ENCODE measurements at regions not wholly inside any gene's neighbourhood (a gene's known extent, or its start where the extent isn't known, plus 50 kb on each side); places are given as distances from the start of the nearest gene placed in this dataset.

- no peaks in the 10 kb centered on the region for H3K27me3 ChIP-seq (ENCODE audit: insufficient read depth, low read length, poor library complexity)
- WGBS (ENCODE audit: extremely low coverage, insufficient coverage, low lambda C conversion rate), result no CpG with 5 or more reads among the region's 4 CpGs
- H3K4ac ChIP-seq (ENCODE audit: low read depth, low read length), result no peak overlapping the region
- no peak for DNase-seq
- no peak overlapping the region for H2BK5ac ChIP-seq (ENCODE audit: low read length)
- H4K5ac ChIP-seq (ENCODE audit: low read length), result no peak overlapping the region
- H3K27ac ChIP-seq (ENCODE audit: low read depth, low read length), result no peak overlapping the region
- H3K4me1 ChIP-seq (ENCODE audit: control insufficient read depth, low read depth, low read length), result no peaks in the 10 kb centered on the region
- no peak overlapping the region for H2AK5ac ChIP-seq (ENCODE audit: low read length)
- no peak overlapping the region for H3K23ac ChIP-seq (ENCODE audit: low read length)
- H3K79me1 ChIP-seq (ENCODE audit: low read length), result no peaks in the 10 kb centered on the region
- H2BK15ac ChIP-seq (replicated peaks; ENCODE audit: low read depth), result no peak overlapping the region
- no peaks in the 10 kb centered on the region for H3K36me3 ChIP-seq (ENCODE audit: control insufficient read depth, insufficient read depth, low read length)
- no peak overlapping the region for H3K56ac ChIP-seq (ENCODE audit: low read length)
- H3K4me2 ChIP-seq (ENCODE audit: low read length), result no peak overlapping the region
- no peak overlapping the region for H3K4me3 ChIP-seq (ENCODE audit: low read length)
- no peaks in the 10 kb centered on the region for H3K79me2 ChIP-seq (ENCODE audit: control insufficient read depth, insufficient read depth, low read length)
- no peak overlapping the region for H3K18ac ChIP-seq (ENCODE audit: low read length)
- no peak overlapping the region for H2BK120ac ChIP-seq (ENCODE audit: low read depth, low read length)
- no peak overlapping the region for H3K9ac ChIP-seq (ENCODE audit: low read length)
- H4K8ac ChIP-seq (ENCODE audit: low read depth, low read length), result no peak overlapping the region
Observed at GRCh38 chr3:31137718-31138465, 243.4 kb upstream of the GADL1 start.

GRCh38 chr3:31140470-31140869 lies 246.0 kb upstream of the GADL1 start:
- no peak overlapping the region for H3K56ac ChIP-seq (ENCODE audit: low read length)
- no peak overlapping the region for H3K9ac ChIP-seq (ENCODE audit: low read length)
- no peak for DNase-seq
- no peaks in the 10 kb centered on the region for H3K27me3 ChIP-seq (ENCODE audit: insufficient read depth, low read length, poor library complexity)
- H4K8ac ChIP-seq (ENCODE audit: low read depth, low read length), result no peak overlapping the region
- H2BK5ac ChIP-seq (ENCODE audit: low read length), result no peak overlapping the region
- no peaks in the 10 kb centered on the region for H3K36me3 ChIP-seq (ENCODE audit: control insufficient read depth, insufficient read depth, low read length)
- H4K5ac ChIP-seq (ENCODE audit: low read length), result no peak overlapping the region
- H2BK15ac ChIP-seq (replicated peaks; ENCODE audit: low read depth), result no peak overlapping the region
- no peak overlapping the region for H3K4me2 ChIP-seq (ENCODE audit: low read length)
- no peak overlapping the region for H2BK120ac ChIP-seq (ENCODE audit: low read depth, low read length)
- no peaks in the 10 kb centered on the region for H3K4me1 ChIP-seq (ENCODE audit: control insufficient read depth, low read depth, low read length)
- H3K4me3 ChIP-seq (ENCODE audit: low read length), result no peak overlapping the region
- no peak overlapping the region for H3K18ac ChIP-seq (ENCODE audit: low read length)
- no peak overlapping the region for H3K27ac ChIP-seq (ENCODE audit: low read depth, low read length)
- H3K79me1 ChIP-seq (ENCODE audit: low read length), result no peaks in the 10 kb centered on the region
- H3K4ac ChIP-seq (ENCODE audit: low read depth, low read length), result no peak overlapping the region
- no peak overlapping the region for H3K23ac ChIP-seq (ENCODE audit: low read length)
- no peaks in the 10 kb centered on the region for H3K79me2 ChIP-seq (ENCODE audit: control insufficient read depth, insufficient read depth, low read length)
- H2AK5ac ChIP-seq (ENCODE audit: low read length), result no peak overlapping the region

GRCh38 chr3:31142139-31142538 lies 247.7 kb upstream of the GADL1 start:
- no peaks in the 10 kb centered on the region for H3K36me3 ChIP-seq (ENCODE audit: control insufficient read depth, insufficient read depth, low read length)
- no peak for DNase-seq
- no peak overlapping the region for H3K23ac ChIP-seq (ENCODE audit: low read length)
- no peak overlapping the region for H3K4me3 ChIP-seq (ENCODE audit: low read length)
- H3K27me3 ChIP-seq (ENCODE audit: insufficient read depth, low read length, poor library complexity), result no peaks in the 10 kb centered on the region
- H2AK5ac ChIP-seq (ENCODE audit: low read length), result no peak overlapping the region
- H3K4ac ChIP-seq (ENCODE audit: low read depth, low read length), result no peak overlapping the region
- no peaks in the 10 kb centered on the region for H3K79me1 ChIP-seq (ENCODE audit: low read length)
- no peak overlapping the region for H2BK5ac ChIP-seq (ENCODE audit: low read length)
- no peak overlapping the region for H4K8ac ChIP-seq (ENCODE audit: low read depth, low read length)
- no peak overlapping the region for H2BK120ac ChIP-seq (ENCODE audit: low read depth, low read length)
- no peaks in the 10 kb centered on the region for H3K79me2 ChIP-seq (ENCODE audit: control insufficient read depth, insufficient read depth, low read length)
- no peak overlapping the region for H3K9ac ChIP-seq (ENCODE audit: low read length)
- no peak overlapping the region for H4K5ac ChIP-seq (ENCODE audit: low read length)
- no peak overlapping the region for H3K56ac ChIP-seq (ENCODE audit: low read length)
- no peak overlapping the region for H3K18ac ChIP-seq (ENCODE audit: low read length)
- no peak overlapping the region for H2BK15ac ChIP-seq (replicated peaks; ENCODE audit: low read depth)
- no peak overlapping the region for H3K4me2 ChIP-seq (ENCODE audit: low read length)
- H3K27ac ChIP-seq (ENCODE audit: low read depth, low read length), result no peak overlapping the region
- H3K4me1 ChIP-seq (ENCODE audit: control insufficient read depth, low read depth, low read length), result no peaks in the 10 kb centered on the region

GRCh38 chr3:31142543-31142942 lies 248.1 kb upstream of the GADL1 start:
- Histone ChIP-seq H3K36me3 (ENCODE audit: control insufficient read depth, insufficient read depth, low read length) (no peaks in the 10 kb centered on the region), H3K79me2 (ENCODE audit: control insufficient read depth, insufficient read depth, low read length) (no peaks in the 10 kb centered on the region), H2BK15ac (replicated peaks; ENCODE audit: low read depth) (no peak overlapping the region), H3K23ac (ENCODE audit: low read length) (no peak overlapping the region), H3K79me1 (ENCODE audit: low read length) (no peaks in the 10 kb centered on the region), H3K27ac (ENCODE audit: low read depth, low read length) (no peak overlapping the region), H4K5ac (ENCODE audit: low read length) (no peak overlapping the region), H3K9ac (ENCODE audit: low read length) (no peak overlapping the region), H3K27me3 (ENCODE audit: insufficient read depth, low read length, poor library complexity) (no peaks in the 10 kb centered on the region), H3K18ac (ENCODE audit: low read length) (no peak overlapping the region), H2AK5ac (ENCODE audit: low read length) (no peak overlapping the region), H3K4ac (ENCODE audit: low read depth, low read length) (no peak overlapping the region), H2BK120ac (ENCODE audit: low read depth, low read length) (no peak overlapping the region), H3K4me1 (ENCODE audit: control insufficient read depth, low read depth, low read length) (no peaks in the 10 kb centered on the region), H2BK5ac (ENCODE audit: low read length) (no peak overlapping the region), H3K56ac (ENCODE audit: low read length) (no peak overlapping the region), H3K4me2 (ENCODE audit: low read length) (no peak overlapping the region), H3K4me3 (ENCODE audit: low read length) (no peak overlapping the region), H4K8ac (ENCODE audit: low read depth, low read length) (no peak overlapping the region)
- WGBS (ENCODE audit: extremely low coverage, insufficient coverage, low lambda C conversion rate), result no CpG with 5 or more reads among the region's 3 CpGs
- no peak for DNase-seq

- WGBS (ENCODE audit: extremely low coverage, insufficient coverage, low lambda C conversion rate), result no CpG with 5 or more reads among the region's 1 CpG
- no peak overlapping the region for H3K4me2 ChIP-seq (ENCODE audit: low read length)
Observed at GRCh38 chr3:31145062-31145461, 250.6 kb upstream of the GADL1 start.

GRCh38 chr3:31147550-31147949 lies 253.1 kb upstream of the GADL1 start:
- H4K8ac ChIP-seq (ENCODE audit: low read depth, low read length), result no peak overlapping the region
- H3K79me2 ChIP-seq (ENCODE audit: control insufficient read depth, insufficient read depth, low read length), result no peaks in the 10 kb centered on the region
- no peak overlapping the region for H2BK120ac ChIP-seq (ENCODE audit: low read depth, low read length)
- H2BK15ac ChIP-seq (replicated peaks; ENCODE audit: low read depth), result no peak overlapping the region
- H3K4me2 ChIP-seq (ENCODE audit: low read length), result no peak overlapping the region
- no peak overlapping the region for H2BK5ac ChIP-seq (ENCODE audit: low read length)
- no peaks in the 10 kb centered on the region for H3K4me1 ChIP-seq (ENCODE audit: control insufficient read depth, low read depth, low read length)
- H4K5ac ChIP-seq (ENCODE audit: low read length), result no peak overlapping the region
- WGBS (ENCODE audit: extremely low coverage, insufficient coverage, low lambda C conversion rate), result no CpG with 5 or more reads among the region's 2 CpGs
- H3K23ac ChIP-seq (ENCODE audit: low read length), result no peak overlapping the region
- no peak overlapping the region for H3K4ac ChIP-seq (ENCODE audit: low read depth, low read length)
- H3K36me3 ChIP-seq (ENCODE audit: control insufficient read depth, insufficient read depth, low read length), result no peaks in the 10 kb centered on the region
- DNase-seq, result no peak
- H3K27ac ChIP-seq (ENCODE audit: low read depth, low read length), result no peak overlapping the region
- no peaks in the 10 kb centered on the region for H3K79me1 ChIP-seq (ENCODE audit: low read length)
- H3K18ac ChIP-seq (ENCODE audit: low read length), result no peak overlapping the region
- H3K9ac ChIP-seq (ENCODE audit: low read length), result no peak overlapping the region
- H3K4me3 ChIP-seq (ENCODE audit: low read length), result no peak overlapping the region
- no peak overlapping the region for H2AK5ac ChIP-seq (ENCODE audit: low read length)
- H3K27me3 ChIP-seq (ENCODE audit: insufficient read depth, low read length, poor library complexity), result no peaks in the 10 kb centered on the region
- no peak overlapping the region for H3K56ac ChIP-seq (ENCODE audit: low read length)

More at GRCh38 chr3:31145062-31145461, 250.6 kb upstream of the GADL1 start:
- Histone ChIP-seq H4K8ac (ENCODE audit: low read depth, low read length) (no peak overlapping the region), H2BK15ac (replicated peaks; ENCODE audit: low read depth) (no peak overlapping the region), H3K18ac (ENCODE audit: low read length) (no peak overlapping the region), H3K23ac (ENCODE audit: low read length) (no peak overlapping the region), H3K27ac (ENCODE audit: low read depth, low read length) (no peak overlapping the region), H3K56ac (ENCODE audit: low read length) (no peak overlapping the region), H4K5ac (ENCODE audit: low read length) (no peak overlapping the region), H3K79me2 (ENCODE audit: control insufficient read depth, insufficient read depth, low read length) (no peaks in the 10 kb centered on the region), H3K27me3 (ENCODE audit: insufficient read depth, low read length, poor library complexity) (no peaks in the 10 kb centered on the region), H3K36me3 (ENCODE audit: control insufficient read depth, insufficient read depth, low read length) (no peaks in the 10 kb centered on the region), H3K4me1 (ENCODE audit: control insufficient read depth, low read depth, low read length) (no peaks in the 10 kb centered on the region), H3K79me1 (ENCODE audit: low read length) (no peaks in the 10 kb centered on the region), H2BK5ac (ENCODE audit: low read length) (no peak overlapping the region), H3K4me3 (ENCODE audit: low read length) (no peak overlapping the region), H3K4ac (ENCODE audit: low read depth, low read length) (no peak overlapping the region), H3K9ac (ENCODE audit: low read length) (no peak overlapping the region), H2BK120ac (ENCODE audit: low read depth, low read length) (no peak overlapping the region), H2AK5ac (ENCODE audit: low read length) (no peak overlapping the region)
- DNase-seq, result no peak
